Neural progenitor cell (in vitro differentiated cells): ENCODE measurements at regions not wholly inside any gene's neighbourhood (a gene's known extent, or its start where the extent isn't known, plus 50 kb on each side); places are given as distances from the start of the nearest gene placed in this dataset.

Experiments
- DNase-seq: peaks from one replicate; pipeline ENCODE4 v3.0.0-alpha.2; 2016; ENCODE audit warnings: low spot score
- H2AFZ ChIP-seq: fragments of 200-600 bp; sonication (generic); replicated peaks from 2 replicates; pipeline ENCODE4 v1.6.1; 2016; ENCODE audit warnings: antibody characterized with exemption
- H3F3A ChIP-seq: fragments of 200-600 bp; sonication (generic); 2 replicates; pipeline ENCODE4 v1.6.1; 2016; ENCODE audit warnings: antibody characterized with exemption, low read depth
- H3K27ac ChIP-seq: fragments of 200-600 bp; sonication (generic); 2 replicates; pipeline ENCODE4 v1.5.1; 2016; ENCODE audit warnings: mild to moderate bottlenecking
- H3K27me3 ChIP-seq: fragments of 200-600 bp; sonication (generic); 2 replicates; pipeline ENCODE4 v1.6.1; 2016; ENCODE audit warnings: mild to moderate bottlenecking, moderate library complexity
- H3K36me3 ChIP-seq: fragments of 200-600 bp; sonication (generic); 2 replicates; pipeline ENCODE4 v1.5.1; 2016
- H3K4me1 ChIP-seq: fragments of 200-600 bp; sonication (generic); 2 replicates; pipeline ENCODE4 v1.6.1; 2016; ENCODE audit warnings: mixed run types
- H3K4me2 ChIP-seq: fragments of 200-600 bp; sonication (generic); 2 replicates; pipeline ENCODE4 v1.6.1; 2016
- H3K4me3 ChIP-seq: fragments of 200-600 bp; sonication (generic); 2 replicates; pipeline ENCODE4 v1.5.1; 2016
- H3K79me2 ChIP-seq: fragments of 200-600 bp; sonication (generic); 2 replicates; pipeline ENCODE4 v1.6.1; 2016; ENCODE audit warnings: low read depth
- H3K9ac ChIP-seq: fragments of 200-600 bp; sonication (generic); 2 replicates; pipeline ENCODE4 v1.6.1; 2016
- H3K9me3 ChIP-seq: fragments of 200-600 bp; sonication (generic); 2 replicates; pipeline ENCODE4 v1.5.1; 2016; ENCODE audit warnings: low read depth
- H4K20me1 ChIP-seq: fragments of 200-600 bp; sonication (generic); 2 replicates; pipeline ENCODE4 v1.6.1; 2016; ENCODE audit warnings: low read depth
- H3K27ac Mint-ChIP-seq: 3 replicates; pipeline ENCODE4 v1.8.0; 2021; ENCODE audit warnings: mixed read lengths
- H3K27me3 Mint-ChIP-seq: 2 replicates; pipeline ENCODE4 v1.8.0; 2022; ENCODE audit warnings: low read depth, mild to moderate bottlenecking, inconsistent platforms, moderate library complexity, mixed read lengths; ENCODE audit not compliant: insufficient read depth
- H3K36me3 Mint-ChIP-seq: 3 replicates; pipeline ENCODE4 v1.8.0; 2021; ENCODE audit warnings: mixed read lengths
- H3K4me1 Mint-ChIP-seq: 3 replicates; pipeline ENCODE4 v1.8.0; 2021; ENCODE audit warnings: mixed read lengths
- H3K4me3 Mint-ChIP-seq: 3 replicates; pipeline ENCODE4 v1.8.0; 2021; ENCODE audit warnings: mild to moderate bottlenecking, moderate library complexity, mixed read lengths
- H3K9me3 Mint-ChIP-seq: 3 replicates; pipeline ENCODE4 v1.8.0; 2020; ENCODE audit warnings: mixed read lengths
- EZH2 ChIP-seq: fragments of 200-600 bp; sonication (generic); IDR thresholded peaks from 2 replicates; pipeline ENCODE4 v1.6.1; 2017; ENCODE audit warnings: antibody characterized with exemption, mild to moderate bottlenecking, moderate library complexity
- EZH2phosphoT487 ChIP-seq: fragments of 200-600 bp; sonication (generic); IDR thresholded peaks from 2 replicates; pipeline ENCODE4 v1.6.1; 2017; ENCODE audit warnings: antibody characterized with exemption
- TF ChIP-seq, protein P1 (sequence below): fragments of 200-600 bp; sonication (generic); IDR thresholded peaks from 2 replicates; pipeline ENCODE4 v1.5.1; 2017; ENCODE audit warnings: antibody characterized with exemption, mild to moderate bottlenecking

DNA sequence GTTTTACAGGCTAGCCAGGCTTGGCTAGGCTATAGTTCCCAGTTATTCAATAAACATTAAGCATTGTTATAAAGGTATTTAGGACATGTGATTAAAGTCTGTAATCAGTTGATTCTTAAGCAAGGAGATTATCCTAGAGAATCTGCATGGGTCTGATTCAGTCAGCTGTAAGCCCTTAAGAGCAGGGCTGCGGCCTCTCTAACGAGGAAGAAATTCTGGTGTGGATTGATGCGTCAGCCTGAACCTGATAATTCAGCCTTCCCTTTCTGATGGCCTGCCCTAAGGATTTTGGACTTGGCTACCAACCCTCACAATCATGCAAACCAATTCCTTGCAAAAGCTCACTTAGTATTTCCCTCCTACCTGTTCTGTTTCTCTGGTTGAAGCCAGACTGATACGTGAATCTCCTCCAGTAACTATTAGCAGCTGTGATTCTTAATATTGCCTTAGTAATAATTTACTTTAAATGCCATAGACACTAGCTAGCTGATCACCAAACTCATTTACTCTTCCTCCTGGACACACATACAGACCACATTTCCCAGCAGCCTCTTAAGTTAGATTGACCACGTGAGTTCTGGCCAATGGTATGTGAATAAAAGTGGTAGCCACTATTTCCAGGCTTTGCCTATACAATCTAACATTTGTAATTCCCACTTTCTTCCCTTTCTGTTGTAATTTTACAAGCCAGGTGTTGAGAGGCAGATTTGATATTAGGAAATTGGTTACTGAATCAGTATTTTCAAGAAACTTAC, 678.0 kb upstream of the INTU start:
- Histone ChIP-seq H3K9me3 (no peaks in the 10 kb centered on the region), H4K20me1 (no peaks in the 10 kb centered on the region), H3K4me2 (no peak overlapping the region), H3K9ac (no peak overlapping the region), H3K4me1 (peaks cover 5% of the 10 kb centered on the region), H3K79me2 (no peaks in the 10 kb centered on the region), H3K27ac (no peak overlapping the region), H3F3A (no peaks in the 10 kb centered on the region), H3K36me3 (no peaks in the 10 kb centered on the region), H2AFZ (peak overlapping the region; percentile 59), H3K4me3 (no peak overlapping the region), H3K27me3 (no peaks in the 10 kb centered on the region)
- H3K4me3 Mint-ChIP-seq: no peak overlapping the region
- no peaks in the 10 kb centered on the region for H3K9me3 Mint-ChIP-seq
- DNase-seq: peak; percentile 54
- no peaks in the 10 kb centered on the region for H3K27me3 Mint-ChIP-seq
- no peak overlapping the region for H3K27ac Mint-ChIP-seq
- no peaks in the 10 kb centered on the region for H3K36me3 Mint-ChIP-seq
- no peaks in the 10 kb centered on the region for H3K4me1 Mint-ChIP-seq
- TF ChIP-seq EZH2phosphoT487 (no peak), EZH2 (no peak)
- TF ChIP-seq, protein P1, sequence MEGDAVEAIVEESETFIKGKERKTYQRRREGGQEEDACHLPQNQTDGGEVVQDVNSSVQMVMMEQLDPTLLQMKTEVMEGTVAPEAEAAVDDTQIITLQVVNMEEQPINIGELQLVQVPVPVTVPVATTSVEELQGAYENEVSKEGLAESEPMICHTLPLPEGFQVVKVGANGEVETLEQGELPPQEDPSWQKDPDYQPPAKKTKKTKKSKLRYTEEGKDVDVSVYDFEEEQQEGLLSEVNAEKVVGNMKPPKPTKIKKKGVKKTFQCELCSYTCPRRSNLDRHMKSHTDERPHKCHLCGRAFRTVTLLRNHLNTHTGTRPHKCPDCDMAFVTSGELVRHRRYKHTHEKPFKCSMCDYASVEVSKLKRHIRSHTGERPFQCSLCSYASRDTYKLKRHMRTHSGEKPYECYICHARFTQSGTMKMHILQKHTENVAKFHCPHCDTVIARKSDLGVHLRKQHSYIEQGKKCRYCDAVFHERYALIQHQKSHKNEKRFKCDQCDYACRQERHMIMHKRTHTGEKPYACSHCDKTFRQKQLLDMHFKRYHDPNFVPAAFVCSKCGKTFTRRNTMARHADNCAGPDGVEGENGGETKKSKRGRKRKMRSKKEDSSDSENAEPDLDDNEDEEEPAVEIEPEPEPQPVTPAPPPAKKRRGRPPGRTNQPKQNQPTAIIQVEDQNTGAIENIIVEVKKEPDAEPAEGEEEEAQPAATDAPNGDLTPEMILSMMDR: no peak

DNA sequence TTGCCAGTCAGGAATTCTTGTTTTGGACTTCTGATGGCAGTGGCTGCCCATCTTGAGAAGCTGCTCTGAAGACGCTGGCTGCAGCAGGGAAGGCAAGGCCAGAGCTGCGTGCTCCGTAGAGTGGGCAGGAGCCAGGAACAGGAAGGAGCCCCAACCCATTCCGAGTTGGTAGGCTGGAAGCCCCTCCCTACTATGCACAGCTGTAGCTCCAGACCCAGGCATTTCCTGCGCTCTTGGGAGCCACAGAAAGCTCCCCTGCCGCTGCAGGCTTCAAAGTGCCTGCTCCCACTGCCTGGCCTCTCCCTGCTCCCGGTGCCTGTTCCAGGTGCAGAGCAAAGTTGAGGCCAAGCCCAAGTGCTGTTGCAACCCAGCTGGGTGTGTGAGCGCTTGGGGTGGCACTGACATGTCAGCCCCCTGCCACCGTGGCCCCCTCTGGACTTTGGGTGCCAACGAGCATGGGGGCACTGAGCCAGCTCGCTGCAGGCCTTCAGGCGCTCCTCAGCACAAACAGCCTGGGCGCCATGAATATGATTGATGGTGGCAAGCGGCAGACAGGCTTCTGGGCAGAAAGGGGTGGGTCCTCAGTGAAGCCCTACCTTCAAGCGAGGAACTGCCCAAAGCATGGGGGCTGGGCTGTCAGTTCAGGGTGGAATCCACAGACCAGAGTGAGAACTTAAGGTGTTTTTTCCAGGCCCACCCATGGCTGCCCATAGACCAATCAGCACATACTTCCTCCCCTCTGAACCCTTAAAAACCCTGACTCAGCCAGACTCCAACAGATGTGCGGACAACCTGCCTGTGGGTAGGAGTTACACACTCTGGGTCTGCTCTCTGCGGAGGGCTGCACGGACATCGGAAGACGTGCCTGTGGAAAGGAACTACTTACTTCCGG, 677.2 kb upstream of the INTU start:
- Histone ChIP-seq H3F3A (no peaks in the 10 kb centered on the region), H2AFZ (peak overlapping the region; percentile 59), H3K4me3 (no peak overlapping the region), H3K4me2 (no peak overlapping the region), H3K79me2 (no peaks in the 10 kb centered on the region), H3K4me1 (peaks cover 5% of the 10 kb centered on the region), H3K9me3 (no peaks in the 10 kb centered on the region), H4K20me1 (no peaks in the 10 kb centered on the region), H3K27ac (no peak overlapping the region), H3K9ac (no peak overlapping the region), H3K27me3 (no peaks in the 10 kb centered on the region), H3K36me3 (no peaks in the 10 kb centered on the region)
- no peaks in the 10 kb centered on the region for H3K9me3 Mint-ChIP-seq
- TF ChIP-seq EZH2: no peak
- TF ChIP-seq EZH2phosphoT487: no peak
- TF ChIP-seq, protein P1: no peak
- no peak for DNase-seq
- H3K4me1 Mint-ChIP-seq: no peaks in the 10 kb centered on the region
- H3K27me3 Mint-ChIP-seq: no peaks in the 10 kb centered on the region
- H3K36me3 Mint-ChIP-seq: no peaks in the 10 kb centered on the region
- no peak overlapping the region for H3K4me3 Mint-ChIP-seq
- H3K27ac Mint-ChIP-seq: no peak overlapping the region

DNA sequence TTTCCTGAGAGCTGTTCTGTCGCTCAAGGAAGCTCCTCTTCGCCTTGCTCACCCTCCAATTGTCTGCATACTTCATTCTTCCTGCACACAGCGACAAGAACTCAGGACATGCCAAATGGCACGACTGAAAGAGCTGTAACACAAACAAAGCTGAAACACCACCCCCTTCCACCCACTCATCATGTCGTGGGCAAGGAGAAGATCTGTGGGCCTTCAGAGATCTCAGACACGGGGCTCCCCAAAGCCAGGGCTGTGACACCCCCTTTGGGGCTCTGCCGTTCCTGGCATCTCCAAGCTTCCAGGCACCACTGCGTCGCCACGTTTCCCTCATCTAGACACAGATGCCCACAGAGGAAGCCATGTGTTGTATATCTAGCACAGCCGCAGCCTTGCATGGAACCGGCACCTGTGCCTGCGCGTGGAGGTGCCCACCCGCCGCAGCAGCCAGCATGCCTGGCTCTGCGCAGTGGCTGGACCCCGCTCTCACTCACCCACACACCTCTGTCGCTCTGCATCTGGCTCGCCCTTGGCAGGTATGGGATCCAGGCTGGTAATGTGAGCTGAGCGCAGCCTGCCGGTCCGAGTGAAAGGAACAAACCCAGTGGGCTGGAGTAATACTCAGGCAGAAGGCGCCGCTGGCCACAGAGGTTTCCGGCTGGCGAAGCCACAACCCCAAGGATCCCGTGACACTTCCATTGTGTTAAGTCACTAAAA, 676.4 kb upstream of the INTU start:
- no peak overlapping the region for H3K27ac Mint-ChIP-seq
- Histone ChIP-seq H3K4me3 (no peak overlapping the region), H3K9me3 (no peaks in the 10 kb centered on the region), H3K36me3 (no peaks in the 10 kb centered on the region), H4K20me1 (no peaks in the 10 kb centered on the region), H3K27me3 (no peaks in the 10 kb centered on the region), H2AFZ (no peak overlapping the region), H3F3A (no peaks in the 10 kb centered on the region), H3K27ac (no peak overlapping the region), H3K9ac (no peak overlapping the region), H3K79me2 (no peaks in the 10 kb centered on the region), H3K4me2 (no peak overlapping the region), H3K4me1 (peaks cover 5% of the 10 kb centered on the region)
- no peak for TF ChIP-seq EZH2
- no peak for TF ChIP-seq EZH2phosphoT487
- TF ChIP-seq, protein P1: no peak
- H3K4me1 Mint-ChIP-seq: no peaks in the 10 kb centered on the region
- no peak for DNase-seq
- no peaks in the 10 kb centered on the region for H3K36me3 Mint-ChIP-seq
- no peaks in the 10 kb centered on the region for H3K9me3 Mint-ChIP-seq
- no peaks in the 10 kb centered on the region for H3K27me3 Mint-ChIP-seq
- H3K4me3 Mint-ChIP-seq: no peak overlapping the region
